ENCODE measurements at regions not wholly inside any gene's neighbourhood (a gene's known extent, or its start where the extent isn't known, plus 50 kb on each side); places are given as distances from the start of the nearest gene placed in this dataset.
"Not testable (repeated sequence)": the region's sequence is repeated elsewhere in the genome, so short reads cannot be mapped to it uniquely, and the experiment has no call there.

DNA sequence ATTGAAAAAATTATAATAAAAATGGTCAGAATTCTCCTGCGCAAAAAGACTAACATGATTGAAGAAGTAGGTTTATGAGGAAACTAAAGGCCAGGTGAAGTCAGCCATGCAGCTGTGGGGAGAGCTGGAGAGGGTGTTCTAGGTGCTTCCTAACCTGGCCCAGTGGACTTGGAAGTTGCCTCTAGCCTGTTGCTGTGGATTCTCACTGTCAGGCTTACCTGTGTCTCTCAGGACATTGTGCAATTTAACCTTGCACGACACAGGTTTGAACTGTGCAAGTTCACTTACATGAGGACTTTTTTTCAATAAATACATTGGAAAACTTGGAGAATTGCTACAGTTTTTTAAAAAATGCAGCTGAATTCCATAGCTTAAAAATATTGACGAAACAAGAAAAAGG is 266.4 kb downstream of the CXCL12 start:
- Histone ChIP-seq H3K4me3 (ENCODE audit: low read depth, low read length) (no peak overlapping the region), H3K36me3 (no peaks in the 10 kb centered on the region), H3K27me3 (ENCODE audit: insufficient read depth, low read depth, severe bottlenecking) (peaks cover 48% of the 10 kb centered on the region), H3K27ac (no peak overlapping the region), H3K9me3 (ENCODE audit: severe bottlenecking) (no peaks in the 10 kb centered on the region)
- DNase-seq: no peak
- TF ChIP-seq, protein P1, sequence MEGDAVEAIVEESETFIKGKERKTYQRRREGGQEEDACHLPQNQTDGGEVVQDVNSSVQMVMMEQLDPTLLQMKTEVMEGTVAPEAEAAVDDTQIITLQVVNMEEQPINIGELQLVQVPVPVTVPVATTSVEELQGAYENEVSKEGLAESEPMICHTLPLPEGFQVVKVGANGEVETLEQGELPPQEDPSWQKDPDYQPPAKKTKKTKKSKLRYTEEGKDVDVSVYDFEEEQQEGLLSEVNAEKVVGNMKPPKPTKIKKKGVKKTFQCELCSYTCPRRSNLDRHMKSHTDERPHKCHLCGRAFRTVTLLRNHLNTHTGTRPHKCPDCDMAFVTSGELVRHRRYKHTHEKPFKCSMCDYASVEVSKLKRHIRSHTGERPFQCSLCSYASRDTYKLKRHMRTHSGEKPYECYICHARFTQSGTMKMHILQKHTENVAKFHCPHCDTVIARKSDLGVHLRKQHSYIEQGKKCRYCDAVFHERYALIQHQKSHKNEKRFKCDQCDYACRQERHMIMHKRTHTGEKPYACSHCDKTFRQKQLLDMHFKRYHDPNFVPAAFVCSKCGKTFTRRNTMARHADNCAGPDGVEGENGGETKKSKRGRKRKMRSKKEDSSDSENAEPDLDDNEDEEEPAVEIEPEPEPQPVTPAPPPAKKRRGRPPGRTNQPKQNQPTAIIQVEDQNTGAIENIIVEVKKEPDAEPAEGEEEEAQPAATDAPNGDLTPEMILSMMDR (IDR thresholded peaks at IDR 0.05; ENCODE audit: low read depth, low read length): no peak

DNA sequence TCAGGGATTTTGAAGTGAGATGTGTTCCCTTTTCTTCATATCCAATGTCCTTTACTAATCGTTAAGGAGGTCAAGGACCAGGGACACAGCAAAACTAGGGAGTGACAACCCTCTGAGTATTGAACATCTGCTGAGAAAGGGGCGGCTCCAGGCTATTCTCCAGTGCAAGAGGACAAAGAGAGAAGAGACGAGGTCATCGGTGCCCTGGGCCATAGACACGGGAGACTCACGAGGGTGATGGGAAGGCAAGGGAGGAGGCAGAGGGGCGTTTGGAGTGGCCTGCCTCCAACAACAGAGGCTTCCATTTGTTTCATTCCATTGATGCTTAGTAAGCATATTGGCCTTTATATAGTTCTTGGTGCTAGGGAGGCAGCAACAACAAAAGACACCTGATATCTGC is 268.4 kb downstream of the CXCL12 start:
- no peak for DNase-seq
- TF ChIP-seq, protein P1 (IDR thresholded peaks at IDR 0.05; ENCODE audit: low read depth, low read length): no peak
- no peak overlapping the region for H3K4me3 ChIP-seq (ENCODE audit: low read depth, low read length)
- no peaks in the 10 kb centered on the region for H3K36me3 ChIP-seq
- peaks cover 60% of the 10 kb centered on the region for H3K27me3 ChIP-seq (ENCODE audit: insufficient read depth, low read depth, severe bottlenecking)
- no peaks in the 10 kb centered on the region for H3K9me3 ChIP-seq (ENCODE audit: severe bottlenecking)
- H3K27ac ChIP-seq: no peak overlapping the region

DNA sequence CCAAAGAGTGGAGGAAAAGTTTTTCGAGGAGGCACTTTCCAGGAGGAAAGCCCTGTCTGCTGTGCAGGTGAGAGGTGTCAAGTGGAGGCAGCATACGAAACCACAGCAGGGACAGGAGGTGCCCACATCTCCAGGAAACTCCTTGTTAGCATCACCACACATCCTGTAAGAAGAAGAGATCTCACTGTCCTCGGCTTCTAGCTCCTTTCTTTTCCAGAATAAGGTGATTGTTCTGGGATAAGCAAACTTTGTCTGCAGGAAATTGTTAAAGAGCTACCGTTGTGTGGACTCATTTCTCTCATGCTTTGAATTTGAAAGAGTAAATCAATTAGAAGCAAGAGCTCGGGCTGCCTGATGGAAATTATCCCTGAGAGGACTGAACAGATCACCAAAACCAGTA is 269.4 kb downstream of the CXCL12 start:
- Histone ChIP-seq H3K36me3 (no peaks in the 10 kb centered on the region), H3K4me3 (ENCODE audit: low read depth, low read length) (no peak overlapping the region), H3K27ac (no peak overlapping the region), H3K27me3 (ENCODE audit: insufficient read depth, low read depth, severe bottlenecking) (peaks cover 57% of the 10 kb centered on the region), H3K9me3 (ENCODE audit: severe bottlenecking) (no peaks in the 10 kb centered on the region)
- no peak for DNase-seq
- TF ChIP-seq, protein P1 (IDR thresholded peaks at IDR 0.05; ENCODE audit: low read depth, low read length): no peak

DNA sequence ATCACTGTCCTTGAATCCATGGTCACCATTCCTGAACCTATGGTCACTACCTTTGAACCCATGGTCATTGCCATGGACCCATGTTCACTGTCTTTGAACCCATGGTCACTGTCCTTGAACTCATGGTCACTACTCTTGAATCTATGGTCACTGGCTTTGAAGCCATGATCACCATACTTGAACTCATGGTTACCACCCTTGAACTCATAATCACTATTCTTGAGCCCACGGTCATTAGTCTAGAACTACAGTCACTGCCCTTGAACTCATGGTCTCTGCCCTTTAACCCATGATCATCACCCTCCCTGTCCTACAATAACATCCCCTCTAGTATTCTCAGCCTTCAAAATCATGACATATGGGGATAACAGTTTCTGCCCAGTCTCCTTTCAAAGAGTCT is 270.5 kb downstream of the CXCL12 start:
- Histone ChIP-seq H3K27me3 (ENCODE audit: insufficient read depth, low read depth, severe bottlenecking) (peaks cover 53% of the 10 kb centered on the region), H3K36me3 (no peaks in the 10 kb centered on the region)
- TF ChIP-seq, protein P1 (IDR thresholded peaks at IDR 0.05; ENCODE audit: low read depth, low read length): no peak

DNA sequence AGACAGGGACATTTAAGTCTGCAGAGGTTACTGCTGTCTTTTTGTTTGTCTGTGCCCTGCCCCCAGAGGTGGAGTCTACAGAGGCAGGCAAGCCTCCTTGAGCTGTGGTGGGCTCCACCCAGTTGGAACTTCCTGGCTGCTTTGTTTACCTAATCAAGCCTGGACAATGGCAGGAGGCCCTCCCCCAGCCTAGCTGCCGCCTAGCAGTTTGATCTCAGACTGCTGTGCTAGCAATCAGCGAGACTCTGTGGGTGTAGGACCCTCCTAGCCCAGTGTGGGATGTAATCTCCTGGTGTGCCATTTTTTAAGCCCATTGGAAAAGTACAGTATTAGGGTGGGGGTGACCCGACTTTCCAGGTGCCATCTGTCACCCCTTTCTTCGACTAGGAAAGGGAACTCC is 272.6 kb downstream of the CXCL12 start:
- not testable (repeated sequence) for H3K4me3 ChIP-seq (ENCODE audit: low read depth, low read length); H3K9me3 ChIP-seq (ENCODE audit: severe bottlenecking); H3K36me3 ChIP-seq; DNase-seq; H3K27ac ChIP-seq
- H3K27me3 ChIP-seq (ENCODE audit: insufficient read depth, low read depth, severe bottlenecking): peaks cover 45% of the 10 kb centered on the region

More for the DNA sequence above, 270.5 kb downstream of the CXCL12 start:
- no peaks in the 10 kb centered on the region for H3K9me3 ChIP-seq (ENCODE audit: severe bottlenecking)
- no peak for DNase-seq
- no peak overlapping the region for H3K27ac ChIP-seq
- H3K4me3 ChIP-seq (ENCODE audit: low read depth, low read length): no peak overlapping the region

DNA sequence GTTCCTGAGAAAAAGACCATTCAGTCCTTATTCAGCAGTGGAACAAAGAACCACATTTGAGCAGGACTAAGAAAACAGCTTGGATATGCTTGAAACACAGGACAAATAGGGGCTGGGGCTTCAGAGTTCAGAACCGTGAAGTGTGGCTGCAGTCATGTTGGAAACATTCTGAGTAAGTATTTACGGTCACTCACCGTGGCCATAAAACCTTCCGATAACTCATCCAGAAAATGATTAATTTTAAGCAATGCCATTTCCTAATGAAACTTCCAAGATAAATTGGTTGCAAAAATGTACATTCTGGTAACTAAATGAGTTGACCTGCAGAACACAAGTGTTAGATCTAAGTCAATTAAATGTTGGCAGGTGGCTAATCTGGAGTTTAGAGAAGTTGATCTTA is 279.2 kb downstream of the CXCL12 start:
- no peaks in the 10 kb centered on the region for H3K36me3 ChIP-seq
- H3K9me3 ChIP-seq (ENCODE audit: severe bottlenecking): no peaks in the 10 kb centered on the region
- TF ChIP-seq, protein P1 (IDR thresholded peaks at IDR 0.05; ENCODE audit: low read depth, low read length): no peak
- H3K27ac ChIP-seq: no peak overlapping the region
- no peak for DNase-seq
- peaks cover 9% of the 10 kb centered on the region for H3K27me3 ChIP-seq (ENCODE audit: insufficient read depth, low read depth, severe bottlenecking)
- H3K4me3 ChIP-seq (ENCODE audit: low read depth, low read length): no peak overlapping the region

Measured in WERI-Rb-1 (cell line).